C4-2B (cell line): ENCODE measurements at regions not wholly inside any gene's neighbourhood (a gene's known extent, or its start where the extent isn't known, plus 50 kb on each side); places are given as distances from the start of the nearest gene placed in this dataset.

Experiments used
- ZFX ChIP-seq: fragments of 450-650 bp; IDR thresholded peaks from 2 replicates; pipeline ENCODE4 v1.6.1; 2017
- TF ChIP-seq, protein P1 (sequence below): fragments of 450-650 bp; conservative IDR thresholded peaks from 2 replicates; pipeline ENCODE4 v1.5.1; 2017; ENCODE audit warnings: mild to moderate bottlenecking

- TF ChIP-seq, protein P1, sequence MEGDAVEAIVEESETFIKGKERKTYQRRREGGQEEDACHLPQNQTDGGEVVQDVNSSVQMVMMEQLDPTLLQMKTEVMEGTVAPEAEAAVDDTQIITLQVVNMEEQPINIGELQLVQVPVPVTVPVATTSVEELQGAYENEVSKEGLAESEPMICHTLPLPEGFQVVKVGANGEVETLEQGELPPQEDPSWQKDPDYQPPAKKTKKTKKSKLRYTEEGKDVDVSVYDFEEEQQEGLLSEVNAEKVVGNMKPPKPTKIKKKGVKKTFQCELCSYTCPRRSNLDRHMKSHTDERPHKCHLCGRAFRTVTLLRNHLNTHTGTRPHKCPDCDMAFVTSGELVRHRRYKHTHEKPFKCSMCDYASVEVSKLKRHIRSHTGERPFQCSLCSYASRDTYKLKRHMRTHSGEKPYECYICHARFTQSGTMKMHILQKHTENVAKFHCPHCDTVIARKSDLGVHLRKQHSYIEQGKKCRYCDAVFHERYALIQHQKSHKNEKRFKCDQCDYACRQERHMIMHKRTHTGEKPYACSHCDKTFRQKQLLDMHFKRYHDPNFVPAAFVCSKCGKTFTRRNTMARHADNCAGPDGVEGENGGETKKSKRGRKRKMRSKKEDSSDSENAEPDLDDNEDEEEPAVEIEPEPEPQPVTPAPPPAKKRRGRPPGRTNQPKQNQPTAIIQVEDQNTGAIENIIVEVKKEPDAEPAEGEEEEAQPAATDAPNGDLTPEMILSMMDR: no peak
- no peak for TF ChIP-seq ZFX
Measured at GRCh38 chr18:38358805-38359657, 793.4 kb upstream of the CELF4 start.
